Activated B cell treated with CpG ODN at 0.5 μM for 24 hours (primary cell): ENCODE measurements at regions not wholly inside any gene's neighbourhood (a gene's known extent, or its start where the extent isn't known, plus 50 kb on each side); places are given as distances from the start of the nearest gene placed in this dataset.

Experiments
- ATAC-seq: fragments of 200-7000 bp; cut with Tn5 transposase; one replicate; pipeline ENCODE4 v1.10.0; 2021; ENCODE audit warnings: low read depth, mild to moderate bottlenecking, moderate library complexity
- CTCF ChIA-PET: fragments of 350-600 bp; sonication (Branson Sonifier 250); formaldehyde crosslinking; loops from one replicate; lab custom pipeline; 2021; ENCODE audit warnings: antibody characterized with exemption; lab: Charles Lee
- POLR2A ChIA-PET: fragments of 350-600 bp; sonication (Branson Sonifier 250); formaldehyde crosslinking; loops from one replicate; lab custom pipeline; 2021; ENCODE audit warnings: antibody characterized with exemption; lab: Charles Lee
- DNase-seq: peaks from one replicate; pipeline ENCODE4 v3.0.0; 2022
- H3K27ac Mint-ChIP-seq: one replicate; pipeline ENCODE4 v1.8.0; 2020; ENCODE audit warnings: mixed read lengths
- H3K27me3 Mint-ChIP-seq: one replicate; pipeline ENCODE4 v1.8.0; 2021; ENCODE audit warnings: mixed read lengths
- H3K36me3 Mint-ChIP-seq: one replicate; pipeline ENCODE4 v1.8.0; 2021; ENCODE audit warnings: low read depth, mixed read lengths
- H3K4me1 Mint-ChIP-seq: one replicate; pipeline ENCODE4 v1.8.0; 2021; ENCODE audit warnings: mixed read lengths
- H3K4me3 Mint-ChIP-seq: one replicate; pipeline ENCODE4 v1.8.0; 2020; ENCODE audit warnings: mild to moderate bottlenecking, mixed read lengths
- H3K9me3 Mint-ChIP-seq: one replicate; pipeline ENCODE4 v1.8.0; 2020; ENCODE audit warnings: mixed read lengths
- intact Hi-C: fragments of 100-400 bp; cut with micrococcal nuclease; formaldehyde crosslinking; loops from one replicate; pipeline ENCODE4 v1.15.1; 2024
- TF ChIP-seq, protein P1 (sequence below): fragments of 200-600 bp; IDR thresholded peaks from one replicate; pipeline ENCODE4 v1.8.0; 2022; ENCODE audit warnings: antibody characterized with exemption, mild to moderate bottlenecking

- no peaks in the 10 kb centered on the region for H3K4me1 Mint-ChIP-seq
- TF ChIP-seq, protein P1, sequence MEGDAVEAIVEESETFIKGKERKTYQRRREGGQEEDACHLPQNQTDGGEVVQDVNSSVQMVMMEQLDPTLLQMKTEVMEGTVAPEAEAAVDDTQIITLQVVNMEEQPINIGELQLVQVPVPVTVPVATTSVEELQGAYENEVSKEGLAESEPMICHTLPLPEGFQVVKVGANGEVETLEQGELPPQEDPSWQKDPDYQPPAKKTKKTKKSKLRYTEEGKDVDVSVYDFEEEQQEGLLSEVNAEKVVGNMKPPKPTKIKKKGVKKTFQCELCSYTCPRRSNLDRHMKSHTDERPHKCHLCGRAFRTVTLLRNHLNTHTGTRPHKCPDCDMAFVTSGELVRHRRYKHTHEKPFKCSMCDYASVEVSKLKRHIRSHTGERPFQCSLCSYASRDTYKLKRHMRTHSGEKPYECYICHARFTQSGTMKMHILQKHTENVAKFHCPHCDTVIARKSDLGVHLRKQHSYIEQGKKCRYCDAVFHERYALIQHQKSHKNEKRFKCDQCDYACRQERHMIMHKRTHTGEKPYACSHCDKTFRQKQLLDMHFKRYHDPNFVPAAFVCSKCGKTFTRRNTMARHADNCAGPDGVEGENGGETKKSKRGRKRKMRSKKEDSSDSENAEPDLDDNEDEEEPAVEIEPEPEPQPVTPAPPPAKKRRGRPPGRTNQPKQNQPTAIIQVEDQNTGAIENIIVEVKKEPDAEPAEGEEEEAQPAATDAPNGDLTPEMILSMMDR, result no peak
- no peak for ATAC-seq
- peaks cover 7% of the 10 kb centered on the region for H3K27me3 Mint-ChIP-seq
- no peaks in the 10 kb centered on the region for H3K9me3 Mint-ChIP-seq
- no peak overlapping the region for H3K27ac Mint-ChIP-seq
- no peaks in the 10 kb centered on the region for H3K36me3 Mint-ChIP-seq
- intact Hi-C loops, result loop anchor here (5.0 kb wide), 1 partner anchor 1709 kb away; no protein-coding TSS in a partner anchor
- DNase-seq, result no peak
- ChIA-PET CTCF (no interaction called here), POLR2A (no interaction called here)
- no peak overlapping the region for H3K4me3 Mint-ChIP-seq
These were observed 339.9 kb downstream of the CCSER2 start for GRCh38 chr10:84668186-84668763.

GRCh38 chr10:84675060-84675459 lies 346.7 kb downstream of the CCSER2 start:
- no peaks in the 10 kb centered on the region for H3K9me3 Mint-ChIP-seq
- ATAC-seq (no peak), DNase-seq (no peak)
- no peaks in the 10 kb centered on the region for H3K4me1 Mint-ChIP-seq
- no peak overlapping the region for H3K27ac Mint-ChIP-seq
- TF ChIP-seq, protein P1, result no peak
- CTCF ChIA-PET, result no interaction called here
- no peaks in the 10 kb centered on the region for H3K36me3 Mint-ChIP-seq
- POLR2A ChIA-PET, result no interaction called here
- no peak overlapping the region for H3K4me3 Mint-ChIP-seq
- intact Hi-C loops, result no loop called here
- peaks cover 2% of the 10 kb centered on the region for H3K27me3 Mint-ChIP-seq

DNA sequence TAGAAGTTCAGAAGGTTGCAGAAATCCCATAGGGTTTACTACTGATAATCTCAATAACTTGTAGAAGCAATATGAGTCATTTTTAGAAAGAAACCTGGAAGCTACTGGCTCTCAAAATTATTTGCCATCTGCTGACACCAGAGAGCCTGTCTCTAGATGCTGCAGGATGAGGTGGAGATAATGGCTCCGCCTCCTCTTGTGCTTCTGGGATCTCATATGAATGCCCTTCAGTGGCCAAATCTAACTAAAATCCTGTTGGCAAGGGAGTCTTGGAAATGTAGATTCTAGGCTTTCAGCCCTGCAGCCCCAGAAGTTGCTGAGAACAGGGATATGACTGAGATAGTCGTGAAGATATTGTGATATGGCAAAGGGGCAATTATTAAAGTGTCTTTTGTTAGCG lies 348.1 kb downstream of the CCSER2 start:
- Mint-ChIP-seq H3K9me3 (no peaks in the 10 kb centered on the region), H3K36me3 (no peaks in the 10 kb centered on the region), H3K27me3 (peaks cover 2% of the 10 kb centered on the region), H3K4me1 (no peaks in the 10 kb centered on the region), H3K4me3 (no peak overlapping the region), H3K27ac (no peak overlapping the region)
- POLR2A ChIA-PET, result no interaction called here
- intact Hi-C loops, result no loop called here
- DNase-seq, result no peak
- CTCF ChIA-PET, result no interaction called here
- TF ChIP-seq, protein P1, result no peak
- ATAC-seq, result no peak

DNA sequence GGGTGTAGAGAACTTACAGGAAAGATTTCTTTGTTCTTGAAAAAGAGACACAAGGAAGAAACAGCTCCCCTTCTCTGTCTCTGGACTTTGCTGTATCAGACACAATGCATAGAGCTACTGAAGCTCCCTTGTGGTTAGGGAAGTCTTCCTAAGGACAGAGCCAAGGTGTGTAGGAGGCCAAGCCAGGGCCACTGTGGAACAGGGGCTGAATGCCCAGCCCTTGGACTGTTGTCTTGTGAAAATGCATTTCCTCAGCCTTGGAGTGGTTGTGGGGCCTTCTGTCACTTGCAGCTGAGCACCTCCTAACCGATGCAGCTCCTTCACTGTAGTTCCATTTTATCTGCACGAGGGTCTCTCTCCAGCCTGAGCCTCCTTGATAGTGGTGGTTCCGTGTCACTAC lies 353.4 kb downstream of the CCSER2 start:
- Mint-ChIP-seq H3K4me1 (no peaks in the 10 kb centered on the region), H3K36me3 (no peaks in the 10 kb centered on the region), H3K27me3 (no peaks in the 10 kb centered on the region), H3K27ac (no peak overlapping the region), H3K9me3 (no peaks in the 10 kb centered on the region), H3K4me3 (no peak overlapping the region)
- DNase-seq (no peak), ATAC-seq (no peak)
- CTCF ChIA-PET, result no interaction called here
- POLR2A ChIA-PET, result no interaction called here
- TF ChIP-seq, protein P1, result no peak
- intact Hi-C loops, result no loop called here

- no peak for DNase-seq
- Mint-ChIP-seq H3K36me3 (no peaks in the 10 kb centered on the region), H3K27me3 (no peaks in the 10 kb centered on the region), H3K4me3 (no peak overlapping the region), H3K4me1 (no peaks in the 10 kb centered on the region), H3K9me3 (no peaks in the 10 kb centered on the region), H3K27ac (no peak overlapping the region)
- no peak for ATAC-seq
- CTCF ChIA-PET, result no interaction called here
- POLR2A ChIA-PET, result no interaction called here
- TF ChIP-seq, protein P1, result no peak
- intact Hi-C loops, result no loop called here
These were observed 355.2 kb downstream of the CCSER2 start for GRCh38 chr10:84683550-84683949.
